ENCODE measurements at regions not wholly inside any gene's neighbourhood (a gene's known extent, or its start where the extent isn't known, plus 50 kb on each side); places are given as distances from the start of the nearest gene placed in this dataset.

- Histone ChIP-seq H3K9me3 (ENCODE audit: control insufficient read depth in 1 of 2, low read length in 2 of 2) (no peaks in the 10 kb centered on the region), H3K4me3 (ENCODE audit: low read depth in 1 of 2, low read length in 2 of 2) (no peak overlapping the region), H3K27me3 (ENCODE audit: control insufficient read depth in 1 of 2, insufficient read depth in 2 of 2, low read length in 2 of 2) (no peaks in the 10 kb centered on the region), H3K9ac (ENCODE audit: low read depth in 1 of 2, low read length in 2 of 2) (no peak overlapping the region), H3K36me3 (ENCODE audit: control insufficient read depth in 1 of 2, insufficient read depth in 2 of 2, low read length in 2 of 2) (peaks cover 0 to 3% of the 10 kb centered on the region in 2 donors), H3K27ac (ENCODE audit: low read depth, low read length) (no peak overlapping the region), H3K4me1 (ENCODE audit: control insufficient read depth in 1 of 2, insufficient read depth in 2 of 2, low read length in 2 of 2) (peaks cover 14% of the 10 kb centered on the region in 2 donors)
Observed at GRCh38 chr17:72438783-72439182, 318.0 kb downstream of the SOX9 start.

GRCh38 chr17:72439893-72440502 lies 319.2 kb downstream of the SOX9 start:
- Histone ChIP-seq H3K4me3 (ENCODE audit: low read depth in 1 of 2, low read length in 2 of 2) (no peak overlapping the region), H3K27me3 (ENCODE audit: control insufficient read depth in 1 of 2, insufficient read depth in 2 of 2, low read length in 2 of 2) (no peaks in the 10 kb centered on the region), H3K27ac (ENCODE audit: low read depth, low read length) (no peak overlapping the region), H3K36me3 (ENCODE audit: control insufficient read depth in 1 of 2, insufficient read depth in 2 of 2, low read length in 2 of 2) (peaks cover 0 to 3% of the 10 kb centered on the region in 2 donors), H3K4me1 (ENCODE audit: control insufficient read depth in 1 of 2, insufficient read depth in 2 of 2, low read length in 2 of 2) (peaks cover 22% of the 10 kb centered on the region in 2 donors), H3K9ac (ENCODE audit: low read depth in 1 of 2, low read length in 2 of 2) (no peak overlapping the region), H3K9me3 (ENCODE audit: control insufficient read depth in 1 of 2, low read length in 2 of 2) (no peaks in the 10 kb centered on the region)

GRCh38 chr17:72440961-72441360 lies 320.1 kb downstream of the SOX9 start:
- Histone ChIP-seq H3K4me3 (ENCODE audit: low read depth in 1 of 2, low read length in 2 of 2) (no peak overlapping the region), H3K9me3 (ENCODE audit: control insufficient read depth in 1 of 2, low read length in 2 of 2) (no peaks in the 10 kb centered on the region), H3K9ac (ENCODE audit: low read depth in 1 of 2, low read length in 2 of 2) (no peak overlapping the region), H3K27ac (ENCODE audit: low read depth, low read length) (no peak overlapping the region), H3K4me1 (ENCODE audit: control insufficient read depth in 1 of 2, insufficient read depth in 2 of 2, low read length in 2 of 2) (peaks cover 30 to 31% of the 10 kb centered on the region in 2 donors), H3K27me3 (ENCODE audit: control insufficient read depth in 1 of 2, insufficient read depth in 2 of 2, low read length in 2 of 2) (no peaks in the 10 kb centered on the region), H3K36me3 (ENCODE audit: control insufficient read depth in 1 of 2, insufficient read depth in 2 of 2, low read length in 2 of 2) (peaks cover 0 to 3% of the 10 kb centered on the region in 2 donors)

- Histone ChIP-seq H3K4me3 (ENCODE audit: low read depth in 1 of 2, low read length in 2 of 2) (no peak overlapping the region), H3K36me3 (ENCODE audit: control insufficient read depth in 1 of 2, insufficient read depth in 2 of 2, low read length in 2 of 2) (peaks cover 0 to 3% of the 10 kb centered on the region in 2 donors), H3K9me3 (ENCODE audit: control insufficient read depth in 1 of 2, low read length in 2 of 2) (no peaks in the 10 kb centered on the region), H3K27me3 (ENCODE audit: control insufficient read depth in 1 of 2, insufficient read depth in 2 of 2, low read length in 2 of 2) (no peaks in the 10 kb centered on the region), H3K9ac (ENCODE audit: low read depth in 1 of 2, low read length in 2 of 2) (peak overlapping the region in 1 of 2 donors; percentile 8), H3K27ac (ENCODE audit: low read depth, low read length) (no peak overlapping the region), H3K4me1 (ENCODE audit: control insufficient read depth in 1 of 2, insufficient read depth in 2 of 2, low read length in 2 of 2) (peaks cover 30 to 34% of the 10 kb centered on the region in 2 donors)
Observed at GRCh38 chr17:72441909-72442308, 321.1 kb downstream of the SOX9 start.

- no peaks in the 10 kb centered on the region for H3K27me3 ChIP-seq (ENCODE audit: control insufficient read depth in 1 of 2, insufficient read depth in 2 of 2, low read length in 2 of 2)
- peaks cover 0 to 3% of the 10 kb centered on the region in 2 donors for H3K36me3 ChIP-seq (ENCODE audit: control insufficient read depth in 1 of 2, insufficient read depth in 2 of 2, low read length in 2 of 2)
- H3K4me3 ChIP-seq (ENCODE audit: low read depth in 1 of 2, low read length in 2 of 2), result no peak overlapping the region
- peaks cover 30 to 36% of the 10 kb centered on the region in 2 donors for H3K4me1 ChIP-seq (ENCODE audit: control insufficient read depth in 1 of 2, insufficient read depth in 2 of 2, low read length in 2 of 2)
- H3K9me3 ChIP-seq (ENCODE audit: control insufficient read depth in 1 of 2, low read length in 2 of 2), result no peaks in the 10 kb centered on the region
- peak overlapping the region; percentile 61 for H3K27ac ChIP-seq (ENCODE audit: low read depth, low read length)
- peak overlapping the region; percentile 34 to 49 for H3K9ac ChIP-seq (ENCODE audit: low read depth in 1 of 2, low read length in 2 of 2)
Observed at GRCh38 chr17:72444517-72445054, 323.8 kb downstream of the SOX9 start.

GRCh38 chr17:72445055-72445991 lies 324.5 kb downstream of the SOX9 start:
- H3K36me3 ChIP-seq (ENCODE audit: control insufficient read depth in 1 of 2, insufficient read depth in 2 of 2, low read length in 2 of 2), result peaks cover 0 to 3% of the 10 kb centered on the region in 2 donors
- peak overlapping the region; percentile 72 for H3K27ac ChIP-seq (ENCODE audit: low read depth, low read length)
- no peak overlapping the region for H3K4me3 ChIP-seq (ENCODE audit: low read depth in 1 of 2, low read length in 2 of 2)
- H3K27me3 ChIP-seq (ENCODE audit: control insufficient read depth in 1 of 2, insufficient read depth in 2 of 2, low read length in 2 of 2), result no peaks in the 10 kb centered on the region
- no peaks in the 10 kb centered on the region for H3K9me3 ChIP-seq (ENCODE audit: control insufficient read depth in 1 of 2, low read length in 2 of 2)
- peak overlapping the region; percentile 49 to 56 for H3K9ac ChIP-seq (ENCODE audit: low read depth in 1 of 2, low read length in 2 of 2)
- H3K4me1 ChIP-seq (ENCODE audit: control insufficient read depth in 1 of 2, insufficient read depth in 2 of 2, low read length in 2 of 2), result peaks cover 30 to 36% of the 10 kb centered on the region in 2 donors

- no peaks in the 10 kb centered on the region for H3K36me3 ChIP-seq (ENCODE audit: control insufficient read depth in 1 of 2, insufficient read depth in 2 of 2, low read length in 2 of 2)
- H3K27ac ChIP-seq (ENCODE audit: low read depth, low read length), result no peak overlapping the region
- no peak overlapping the region for H3K4me3 ChIP-seq (ENCODE audit: low read depth in 1 of 2, low read length in 2 of 2)
- H3K4me1 ChIP-seq (ENCODE audit: control insufficient read depth in 1 of 2, insufficient read depth in 2 of 2, low read length in 2 of 2), result peaks cover 30 to 36% of the 10 kb centered on the region in 2 donors
- H3K9me3 ChIP-seq (ENCODE audit: control insufficient read depth in 1 of 2, low read length in 2 of 2), result no peaks in the 10 kb centered on the region
- H3K27me3 ChIP-seq (ENCODE audit: control insufficient read depth in 1 of 2, insufficient read depth in 2 of 2, low read length in 2 of 2), result no peaks in the 10 kb centered on the region
- H3K9ac ChIP-seq (ENCODE audit: low read depth in 1 of 2, low read length in 2 of 2), result peak overlapping the region; percentile 13 to 56
Observed at GRCh38 chr17:72446118-72446517, 325.3 kb downstream of the SOX9 start.

GRCh38 chr17:72446525-72447250 lies 325.9 kb downstream of the SOX9 start:
- Histone ChIP-seq H3K36me3 (ENCODE audit: control insufficient read depth in 1 of 2, insufficient read depth in 2 of 2, low read length in 2 of 2) (no peaks in the 10 kb centered on the region), H3K4me1 (ENCODE audit: control insufficient read depth in 1 of 2, insufficient read depth in 2 of 2, low read length in 2 of 2) (peaks cover 27 to 32% of the 10 kb centered on the region in 2 donors), H3K27ac (ENCODE audit: low read depth, low read length) (peak overlapping the region; percentile 22), H3K4me3 (ENCODE audit: low read depth in 1 of 2, low read length in 2 of 2) (peak overlapping the region in 1 of 2 donors; percentile 36), H3K27me3 (ENCODE audit: control insufficient read depth in 1 of 2, insufficient read depth in 2 of 2, low read length in 2 of 2) (no peaks in the 10 kb centered on the region), H3K9me3 (ENCODE audit: control insufficient read depth in 1 of 2, low read length in 2 of 2) (no peaks in the 10 kb centered on the region), H3K9ac (ENCODE audit: low read depth in 1 of 2, low read length in 2 of 2) (peak overlapping the region; percentile 16 to 34)

GRCh38 chr17:72447251-72447640 lies 326.4 kb downstream of the SOX9 start:
- peak overlapping the region in 1 of 2 donors; percentile 36 for H3K4me3 ChIP-seq (ENCODE audit: low read depth in 1 of 2, low read length in 2 of 2)
- no peaks in the 10 kb centered on the region for H3K36me3 ChIP-seq (ENCODE audit: control insufficient read depth in 1 of 2, insufficient read depth in 2 of 2, low read length in 2 of 2)
- H3K9me3 ChIP-seq (ENCODE audit: control insufficient read depth in 1 of 2, low read length in 2 of 2), result no peaks in the 10 kb centered on the region
- peaks cover 26 to 29% of the 10 kb centered on the region in 2 donors for H3K4me1 ChIP-seq (ENCODE audit: control insufficient read depth in 1 of 2, insufficient read depth in 2 of 2, low read length in 2 of 2)
- no peaks in the 10 kb centered on the region for H3K27me3 ChIP-seq (ENCODE audit: control insufficient read depth in 1 of 2, insufficient read depth in 2 of 2, low read length in 2 of 2)
- no peak overlapping the region for H3K27ac ChIP-seq (ENCODE audit: low read depth, low read length)
- peak overlapping the region in 1 of 2 donors; percentile 16 for H3K9ac ChIP-seq (ENCODE audit: low read depth in 1 of 2, low read length in 2 of 2)

Measured in duodenal mucosa (tissue), 2 donors.